T-cell (primary cell): ENCODE measurements at regions not wholly inside any gene's neighbourhood (a gene's known extent, or its start where the extent isn't known, plus 50 kb on each side); places are given as distances from the start of the nearest gene placed in this dataset.

Experiments
- ATAC-seq, 4 experiments: fragments of 200-7000 bp in 3 of 4; fragments of 150-1000 bp in 1 of 4; cut with Tn5 transposase; replicated peaks in 1 of 4; 1 replicate in 3 of 4; 2 replicates in 1 of 4; pipeline ENCODE4 v1.10.0; 2021; ENCODE audit warnings: moderate library complexity in 3 of 4, mild to moderate bottlenecking in 2 of 4, moderate number of reproducible peaks in 1 of 4
- CTCF ChIA-PET, 2 donors: fragments of 300-600 bp; sonication (Branson Sonifier 250); formaldehyde crosslinking; loops; one replicate each; lab custom pipeline; 2022; ENCODE audit warnings: antibody characterized with exemption in 2 of 2; lab: Charles Lee
- POLR2A ChIA-PET, 2 donors: fragments of 300-600 bp; sonication (Branson Sonifier 250); formaldehyde crosslinking; loops; one replicate each; lab custom pipeline; 2022; ENCODE audit warnings: antibody characterized with exemption in 2 of 2; lab: Charles Lee
- DNase-seq, 35 experiments: peaks; one replicate each; pipeline versions ENCODE4 v3.0.0 to v3.0.0-alpha.2; 2013 to 2023
- H3K27ac ChIP-seq: one replicate; pipeline ENCODE4 v1.5.1; 2013; ENCODE audit warnings: low read length
- H3K27me3 ChIP-seq, 2 experiments: replicated peaks in 1 of 2; 1 replicate in 1 of 2; 2 replicates in 1 of 2; pipeline versions ENCODE4 v1.6.1 to v1.7.0; 2013; ENCODE audit warnings: low read length in 1 of 2, mixed read lengths in 1 of 2; ENCODE audit not compliant: control insufficient read depth in 2 of 2, insufficient read depth in 2 of 2; ENCODE audit errors: extremely low read depth in 1 of 2
- H3K36me3 ChIP-seq, 2 donors: 1 replicate in 1 of 2; 2 replicates in 1 of 2; pipeline versions ENCODE4 v1.6.1 to v1.7.0; 2013; ENCODE audit warnings: low read length in 1 of 2; ENCODE audit not compliant: control insufficient read depth in 2 of 2, insufficient read depth in 1 of 2; ENCODE audit errors: extremely low read depth in 1 of 2
- H3K4me1 ChIP-seq, 2 experiments: 1 replicate in 1 of 2; 2 replicates in 1 of 2; pipeline versions ENCODE4 v1.6.1 to v1.7.0; 2013; ENCODE audit warnings: low read length in 2 of 2, mixed read lengths in 1 of 2; ENCODE audit not compliant: insufficient read depth in 2 of 2, control insufficient read depth in 1 of 2; ENCODE audit errors: extremely low read depth in 1 of 2
- H3K4me3 ChIP-seq, 2 donors: 1 replicate in 1 of 2; 2 replicates in 1 of 2; pipeline versions ENCODE4 v1.5.1 to v1.7.0; 2013; ENCODE audit warnings: mild to moderate bottlenecking in 2 of 2, low read length in 1 of 2, moderate library complexity in 1 of 2; ENCODE audit not compliant: control insufficient read depth in 1 of 2; ENCODE audit errors: extremely low read depth in 1 of 2
- H3K9me3 ChIP-seq: 2 replicates; pipeline ENCODE4 v1.7.0; 2013
- H3K27ac Mint-ChIP-seq, 2 donors: one replicate each; pipeline ENCODE4 v1.8.0; 2020 to 2021; ENCODE audit warnings: mild to moderate bottlenecking in 2 of 2, mixed read lengths in 2 of 2
- H3K27me3 Mint-ChIP-seq, 2 donors: one replicate each; pipeline ENCODE4 v1.8.0; 2021 to 2022; ENCODE audit warnings: mixed read lengths in 2 of 2
- H3K36me3 Mint-ChIP-seq: one replicate; pipeline ENCODE4 v1.8.0; 2021; ENCODE audit warnings: mixed read lengths
- H3K4me1 Mint-ChIP-seq, 3 donors: one replicate each; pipeline ENCODE4 v1.8.0; 2020 to 2022; ENCODE audit warnings: mixed read lengths in 3 of 3, mild to moderate bottlenecking in 1 of 3
- H3K4me3 Mint-ChIP-seq, 3 donors: one replicate each; pipeline ENCODE4 v1.8.0; 2020 to 2022; ENCODE audit warnings: mild to moderate bottlenecking in 3 of 3, mixed read lengths in 3 of 3, moderate library complexity in 3 of 3
- H3K9me3 Mint-ChIP-seq, 3 donors: one replicate each; pipeline ENCODE4 v1.8.0; 2020 to 2022; ENCODE audit warnings: mixed read lengths in 3 of 3
- whole genome bisulfite sequencing: methylation state at CpG from one replicate; pipeline ENCODE4 v1.1.5; 2013; ENCODE audit warnings: missing lambda C conversion rate; ENCODE audit not compliant: insufficient coverage; 5-methylcytosine and 5-hydroxymethylcytosine counted together

DNA sequence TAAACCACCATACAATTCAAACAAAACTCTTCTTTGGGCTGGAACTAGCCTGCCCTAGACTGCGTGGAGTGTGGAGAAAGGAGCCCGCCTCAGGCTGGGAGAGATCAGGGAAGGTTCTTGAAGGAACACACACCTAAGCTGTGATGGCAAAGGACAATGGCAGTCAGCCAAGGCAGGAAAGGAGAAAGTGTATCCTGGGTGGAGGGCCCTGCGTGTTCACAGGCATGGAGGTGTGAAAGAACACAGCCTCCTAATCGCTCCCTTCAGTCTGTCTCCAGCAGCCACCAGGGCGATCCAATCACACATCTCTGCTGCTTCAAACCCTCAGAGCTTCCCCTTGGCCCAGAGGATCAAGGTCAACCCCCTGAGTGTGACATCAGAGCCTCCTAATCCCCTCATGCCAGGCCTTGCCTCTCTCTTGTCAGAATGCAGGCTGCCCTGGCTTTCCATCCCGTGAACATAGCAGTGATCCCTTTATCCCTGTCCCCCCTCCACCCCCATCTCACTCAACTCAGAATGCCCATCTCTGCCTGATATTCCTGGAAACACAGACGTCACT is 173.0 kb downstream of the KATNIP start:
- CTCF ChIA-PET = no interaction called here
- H3K36me3 ChIP-seq = peaks cover 0 to 11% of the 10 kb centered on the region in 2 donors
- ATAC-seq = no peak

DNA sequence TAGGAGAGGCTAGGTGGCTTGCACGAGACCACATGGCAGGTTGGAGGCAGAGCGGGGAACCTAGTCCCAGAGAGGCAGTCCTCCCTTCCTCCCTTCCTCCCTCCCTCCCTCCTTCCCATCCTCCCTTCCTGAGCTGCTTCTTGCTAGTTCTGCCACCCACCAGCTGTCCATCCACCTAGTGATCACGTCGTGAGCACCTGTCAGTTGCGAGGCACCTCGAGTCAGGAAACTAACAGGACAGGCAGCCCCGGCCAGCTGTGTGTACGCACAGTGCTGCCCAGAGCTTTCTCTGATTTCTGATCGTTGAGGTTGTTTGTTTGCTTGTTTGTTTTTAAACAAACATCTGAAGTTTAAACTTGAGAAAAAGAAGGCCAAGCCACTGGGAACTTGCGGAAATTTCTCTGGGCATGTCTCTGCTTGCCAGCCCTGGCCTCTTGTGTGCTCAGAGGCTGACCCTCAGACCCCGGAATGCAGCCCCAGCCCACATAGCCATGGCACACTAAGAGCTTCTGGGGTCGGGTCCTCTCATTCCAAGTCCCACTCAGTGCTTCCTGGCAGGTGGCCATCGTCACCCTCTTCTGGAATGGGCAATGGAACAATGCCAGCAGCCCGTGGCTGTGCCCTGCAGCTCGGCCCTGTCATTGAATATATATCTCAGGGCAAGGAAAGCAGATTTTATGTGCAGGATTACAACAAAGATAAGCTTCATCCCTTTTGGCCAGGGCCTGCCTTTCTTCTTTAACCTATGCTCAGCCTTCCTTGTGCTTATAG is 174.0 kb downstream of the KATNIP start:
- ChIA-PET POLR2A (no interaction called here), CTCF (no interaction called here)
- DNase-seq (no peak), ATAC-seq (no peak)
- Histone ChIP-seq H3K9me3 (no peaks in the 10 kb centered on the region), H3K27ac (no peak overlapping the region), H3K4me3 (no peak overlapping the region), H3K27me3 (no peaks in the 10 kb centered on the region), H3K4me1 (peaks cover 0 to 27% of the 10 kb centered on the region in 2 experiments), H3K36me3 (peaks cover 0 to 11% of the 10 kb centered on the region in 2 donors)
- no peak overlapping the region for H3K4me3 Mint-ChIP-seq
- WGBS = 92% methylated on average over 11 of the region's 15 CpGs
- no peaks in the 10 kb centered on the region for H3K9me3 Mint-ChIP-seq
- no peak overlapping the region for H3K27ac Mint-ChIP-seq
- H3K4me1 Mint-ChIP-seq = peaks cover 0 to 8% (median 0%) of the 10 kb centered on the region in 3 donors
- no peaks in the 10 kb centered on the region for H3K27me3 Mint-ChIP-seq
- H3K36me3 Mint-ChIP-seq = peaks cover 70% of the 10 kb centered on the region

More for the DNA sequence above, 173.0 kb downstream of the KATNIP start:
- Histone ChIP-seq H3K4me3 (no peak overlapping the region), H3K27ac (peak overlapping the region; percentile 35), H3K27me3 (no peaks in the 10 kb centered on the region), H3K9me3 (no peaks in the 10 kb centered on the region), H3K4me1 (peaks cover 0 to 27% of the 10 kb centered on the region in 2 experiments)
- H3K36me3 Mint-ChIP-seq = peaks cover 67% of the 10 kb centered on the region
- H3K4me3 Mint-ChIP-seq = no peak overlapping the region
- H3K27me3 Mint-ChIP-seq = no peaks in the 10 kb centered on the region
- 83% methylated on average over 6 of the region's 7 CpGs for WGBS
- peaks cover 0 to 8% (median 0%) of the 10 kb centered on the region in 3 donors for H3K4me1 Mint-ChIP-seq
- POLR2A ChIA-PET = no interaction called here
- peak in 1 of 35 experiments; percentile 8 for DNase-seq
- no peaks in the 10 kb centered on the region for H3K9me3 Mint-ChIP-seq
- H3K27ac Mint-ChIP-seq = peak overlapping the region in 1 of 2 donors; percentile 4

DNA sequence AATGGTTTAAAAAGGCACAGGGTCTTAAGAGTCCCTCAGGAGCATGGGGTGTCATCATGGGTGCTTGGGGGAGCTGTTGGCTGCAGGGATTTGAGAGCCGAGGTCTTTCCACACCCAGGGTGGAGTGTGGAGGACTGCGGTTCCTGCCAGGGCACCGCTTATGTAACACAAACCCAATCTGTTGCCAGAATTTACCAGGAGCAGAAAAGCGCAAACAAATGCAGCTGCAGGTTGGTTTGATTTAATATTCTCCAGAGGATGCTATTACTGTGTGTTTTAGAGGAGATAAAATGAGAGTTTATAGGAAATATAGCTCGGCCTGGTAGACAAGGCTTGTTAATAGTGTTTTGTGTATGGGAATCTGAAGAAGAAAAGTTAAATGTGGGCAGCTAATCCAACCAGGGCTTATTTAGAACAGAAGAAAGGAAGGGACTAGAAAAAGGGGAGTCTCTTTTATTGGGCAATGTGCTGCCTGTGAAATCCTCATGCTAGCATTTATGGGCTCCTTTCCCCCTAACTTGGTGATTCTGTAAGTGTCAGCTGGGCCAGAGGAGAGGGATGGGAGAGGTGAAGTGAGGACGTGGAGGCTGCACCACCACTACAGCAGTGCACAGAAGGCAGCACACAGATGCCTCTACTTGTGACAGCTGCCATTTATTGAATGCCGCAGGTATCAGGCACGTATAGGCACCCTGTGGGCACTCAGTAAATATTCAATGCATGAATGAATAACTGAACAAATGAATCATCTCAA is 174.7 kb downstream of the KATNIP start:
- H3K36me3 Mint-ChIP-seq = peaks cover 77% of the 10 kb centered on the region
- 94% methylated on average over 1 of the region's 8 CpGs for WGBS
- Histone ChIP-seq H3K4me1 (peaks cover 0 to 30% of the 10 kb centered on the region in 2 experiments), H3K36me3 (peaks cover 0 to 11% of the 10 kb centered on the region in 2 donors), H3K4me3 (no peak overlapping the region), H3K27ac (no peak overlapping the region), H3K27me3 (no peaks in the 10 kb centered on the region), H3K9me3 (no peaks in the 10 kb centered on the region)
- CTCF ChIA-PET = no interaction called here
- peaks cover 0 to 8% (median 3%) of the 10 kb centered on the region in 3 donors for H3K4me1 Mint-ChIP-seq
- no peaks in the 10 kb centered on the region for H3K9me3 Mint-ChIP-seq
- no peak overlapping the region for H3K27ac Mint-ChIP-seq
- no peak for DNase-seq
- no peaks in the 10 kb centered on the region for H3K27me3 Mint-ChIP-seq
- ATAC-seq = no peak
- POLR2A ChIA-PET = no interaction called here
- no peak overlapping the region for H3K4me3 Mint-ChIP-seq

DNA sequence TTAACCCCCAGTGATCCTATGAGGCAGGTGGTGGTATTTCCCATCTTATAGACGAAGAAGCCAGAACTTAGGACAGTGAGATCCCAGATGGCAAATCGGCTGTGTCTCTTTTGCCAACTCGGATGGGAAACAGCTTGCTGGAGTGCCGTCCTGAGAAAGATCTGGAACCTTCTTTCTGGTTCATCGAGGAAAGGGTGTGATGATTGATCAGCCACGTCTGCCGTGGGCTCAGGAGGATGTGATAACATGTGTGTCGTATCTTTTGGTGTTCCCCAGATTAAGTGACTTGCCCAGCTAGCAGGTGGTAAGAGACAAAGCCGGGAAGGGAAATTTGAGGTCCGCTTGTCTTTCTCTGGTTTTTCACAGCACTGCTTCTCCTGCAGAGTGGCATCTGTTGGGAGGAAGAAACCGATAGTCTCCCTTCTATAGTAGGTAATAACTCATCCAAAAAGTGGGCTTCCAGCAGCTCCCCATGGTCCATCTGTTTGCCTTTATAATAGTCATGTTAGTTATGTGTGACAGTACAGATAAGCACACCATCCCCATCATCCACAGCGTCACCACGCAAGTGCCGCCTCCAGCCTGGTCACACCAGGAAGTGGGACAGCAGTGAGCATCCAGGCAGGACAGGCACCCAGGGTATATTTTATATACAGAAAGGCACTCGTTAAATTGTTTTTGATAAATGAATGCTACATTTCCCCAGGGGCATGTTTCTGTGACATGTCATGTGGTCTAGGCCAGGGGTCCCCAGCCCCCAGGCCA is 175.5 kb downstream of the KATNIP start:
- Histone ChIP-seq H3K4me1 (peaks cover 0 to 31% of the 10 kb centered on the region in 2 experiments), H3K9me3 (no peaks in the 10 kb centered on the region), H3K27me3 (no peaks in the 10 kb centered on the region), H3K4me3 (no peak overlapping the region), H3K36me3 (peaks cover 0 to 11% of the 10 kb centered on the region in 2 donors), H3K27ac (no peak overlapping the region)
- Mint-ChIP-seq H3K4me1 (peaks cover 0 to 8% (median 5%) of the 10 kb centered on the region in 3 donors), H3K27ac (no peak overlapping the region), H3K27me3 (no peaks in the 10 kb centered on the region), H3K36me3 (peaks cover 75% of the 10 kb centered on the region), H3K4me3 (no peak overlapping the region), H3K9me3 (no peaks in the 10 kb centered on the region)
- DNase-seq (no peak), ATAC-seq (no peak)
- ChIA-PET POLR2A (no interaction called here), CTCF (no interaction called here)
- 94% methylated on average over 8 of the region's 15 CpGs for WGBS

DNA sequence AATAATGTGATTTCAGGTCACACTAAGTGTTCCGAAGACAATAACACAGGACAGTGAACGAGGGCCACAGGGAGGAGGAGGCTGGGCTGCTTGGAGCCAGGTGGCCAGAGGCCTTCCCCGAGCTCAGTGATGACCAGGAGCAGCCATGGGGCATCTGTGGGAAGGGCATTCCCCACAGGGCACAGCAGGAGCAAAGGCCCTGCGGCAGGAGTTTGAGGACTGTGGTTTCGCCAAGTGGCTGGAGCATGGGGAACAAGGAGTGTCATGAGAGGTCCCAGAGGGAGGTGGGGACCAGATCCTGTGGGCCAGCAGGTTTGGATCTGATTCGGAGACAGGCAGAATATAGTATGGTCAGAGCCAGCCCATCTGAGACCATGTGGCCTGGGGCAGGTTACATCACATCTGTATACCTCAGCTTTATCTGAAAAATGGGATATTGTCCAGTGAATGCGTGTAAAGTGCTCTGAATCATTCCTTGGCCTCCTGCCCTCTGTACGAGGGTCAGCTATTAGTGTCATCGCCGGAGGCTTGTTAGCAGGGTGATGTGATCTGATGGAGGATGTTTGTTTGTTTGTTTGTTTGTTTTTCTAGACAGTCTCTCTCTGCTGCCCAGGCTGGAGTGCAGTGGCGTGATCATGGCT is 176.8 kb downstream of the KATNIP start:
- ChIA-PET POLR2A (no interaction called here), CTCF (no interaction called here)
- Histone ChIP-seq H3K4me1 (peaks cover 0 to 23% of the 10 kb centered on the region in 2 experiments), H3K27ac (no peak overlapping the region), H3K9me3 (no peaks in the 10 kb centered on the region), H3K36me3 (peaks cover 0 to 11% of the 10 kb centered on the region in 2 donors), H3K4me3 (no peak overlapping the region), H3K27me3 (no peaks in the 10 kb centered on the region)
- Mint-ChIP-seq H3K4me3 (no peak overlapping the region), H3K4me1 (peaks cover 0 to 5% (median 4%) of the 10 kb centered on the region in 3 donors), H3K27me3 (no peaks in the 10 kb centered on the region), H3K27ac (no peak overlapping the region), H3K36me3 (peaks cover 74% of the 10 kb centered on the region), H3K9me3 (no peaks in the 10 kb centered on the region)
- 92% methylated on average over 10 of the region's 11 CpGs for WGBS
- DNase-seq (no peak), ATAC-seq (no peak)
